ENCODE measurements at regions not wholly inside any gene's neighbourhood (a gene's known extent, or its start where the extent isn't known, plus 50 kb on each side); places are given as distances from the start of the nearest gene placed in this dataset.

GRCh38 chr3:18919158-18919557 is 229.2 kb upstream of the KCNH8 start:
- TF ChIP-seq CTCF (IDR thresholded peaks at IDR 0.05; ENCODE audit: low read depth, low read length) (no peak), POLR2A (IDR thresholded peaks at IDR 0.05; ENCODE audit: extremely low read depth, insufficient read length) (no peak)

Measured in NB4 (cell line).